MG63 (cell line): ENCODE measurements at regions not wholly inside any gene's neighbourhood (a gene's known extent, or its start where the extent isn't known, plus 50 kb on each side); places are given as distances from the start of the nearest gene placed in this dataset.
A peak's percentile ranks its signal among the peaks of the same experiment; 100 is the strongest.

Source experiments
- DNase-seq: peaks from one replicate; pipeline ENCODE4 v3.0.0-alpha.2; 2020
- H3K27me3 ChIP-seq: fragments of 250-450 bp; sonication (Bioruptor Pico); 2 replicates; pipeline ENCODE4 v1.5.1; 2020; ENCODE audit warnings: mild to moderate bottlenecking, moderate library complexity
- H3K36me3 ChIP-seq: fragments of 250-450 bp; sonication (Bioruptor Pico); 2 replicates; pipeline ENCODE4 v1.5.1; 2020; ENCODE audit warnings: mild to moderate bottlenecking, moderate library complexity
- H3K4me3 ChIP-seq: fragments of 250-450 bp; sonication (Bioruptor Pico); 2 replicates; pipeline ENCODE4 v1.5.1; 2020; ENCODE audit warnings: mild to moderate bottlenecking, moderate library complexity
- H3K9me3 ChIP-seq: fragments of 250-450 bp; sonication (Bioruptor Pico); 2 replicates; pipeline ENCODE4 v1.5.1; 2020; ENCODE audit warnings: mild to moderate bottlenecking, moderate library complexity

DNA sequence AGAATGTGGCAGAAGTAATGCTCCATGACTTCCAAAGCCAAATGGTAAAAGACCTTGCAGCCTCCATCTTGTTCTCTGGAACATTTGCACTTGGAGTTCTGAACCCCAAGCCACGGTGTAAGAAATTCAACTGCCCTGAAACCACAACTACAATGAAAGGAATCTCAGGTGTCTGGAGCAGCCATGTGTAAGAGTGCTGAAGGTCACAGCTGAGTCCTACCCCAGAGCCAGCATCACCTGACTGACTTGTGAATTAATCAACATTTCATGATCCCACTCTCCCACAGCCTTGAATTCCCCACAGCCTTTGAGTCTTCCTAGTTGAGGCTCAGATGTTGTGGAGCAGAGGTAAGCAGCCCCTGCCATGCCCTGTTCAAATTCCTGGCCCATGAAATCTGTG is 192.8 kb upstream of the CAMK1G start:
- DNase-seq: no peak
- H3K27me3 ChIP-seq: no peaks in the 10 kb centered on the region
- H3K4me3 ChIP-seq: no peak overlapping the region
- H3K36me3 ChIP-seq: no peaks in the 10 kb centered on the region
- no peaks in the 10 kb centered on the region for H3K9me3 ChIP-seq

DNA sequence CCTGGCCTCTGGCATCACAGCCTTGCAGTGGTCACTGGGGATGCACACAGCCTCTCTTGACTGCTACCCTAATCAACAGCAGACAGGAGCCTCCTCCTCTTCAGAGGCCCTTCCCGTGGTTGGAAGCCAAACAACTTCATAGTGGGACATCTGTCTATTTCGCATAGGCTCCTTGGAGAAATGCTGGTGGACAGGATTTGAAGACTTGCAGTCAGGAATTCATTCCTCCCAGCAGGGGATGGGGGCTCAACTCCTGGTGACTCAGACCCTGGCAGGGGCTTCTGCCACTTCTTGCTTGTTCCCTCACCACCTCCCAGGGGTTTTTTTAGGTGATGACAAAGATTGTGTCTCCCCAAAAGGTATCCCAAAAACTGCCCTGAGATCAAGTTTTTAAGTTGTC is 191.7 kb upstream of the CAMK1G start:
- peak; percentile 40 for DNase-seq
- Histone ChIP-seq H3K36me3 (no peaks in the 10 kb centered on the region), H3K4me3 (no peak overlapping the region), H3K9me3 (no peaks in the 10 kb centered on the region), H3K27me3 (no peaks in the 10 kb centered on the region)

- Histone ChIP-seq H3K36me3 (no peaks in the 10 kb centered on the region), H3K27me3 (no peaks in the 10 kb centered on the region), H3K4me3 (no peak overlapping the region), H3K9me3 (no peaks in the 10 kb centered on the region)
- DNase-seq: no peak
Observed at GRCh38 chr1:209395169-209395568, 188.3 kb upstream of the CAMK1G start.

GRCh38 chr1:209397371-209397770 is 186.1 kb upstream of the CAMK1G start:
- no peak for DNase-seq
- H3K36me3 ChIP-seq: no peaks in the 10 kb centered on the region
- H3K27me3 ChIP-seq: no peaks in the 10 kb centered on the region
- no peaks in the 10 kb centered on the region for H3K9me3 ChIP-seq
- no peak overlapping the region for H3K4me3 ChIP-seq

GRCh38 chr1:209397910-209398309 is 185.6 kb upstream of the CAMK1G start:
- no peak for DNase-seq
- Histone ChIP-seq H3K9me3 (no peaks in the 10 kb centered on the region), H3K4me3 (no peak overlapping the region)

DNA sequence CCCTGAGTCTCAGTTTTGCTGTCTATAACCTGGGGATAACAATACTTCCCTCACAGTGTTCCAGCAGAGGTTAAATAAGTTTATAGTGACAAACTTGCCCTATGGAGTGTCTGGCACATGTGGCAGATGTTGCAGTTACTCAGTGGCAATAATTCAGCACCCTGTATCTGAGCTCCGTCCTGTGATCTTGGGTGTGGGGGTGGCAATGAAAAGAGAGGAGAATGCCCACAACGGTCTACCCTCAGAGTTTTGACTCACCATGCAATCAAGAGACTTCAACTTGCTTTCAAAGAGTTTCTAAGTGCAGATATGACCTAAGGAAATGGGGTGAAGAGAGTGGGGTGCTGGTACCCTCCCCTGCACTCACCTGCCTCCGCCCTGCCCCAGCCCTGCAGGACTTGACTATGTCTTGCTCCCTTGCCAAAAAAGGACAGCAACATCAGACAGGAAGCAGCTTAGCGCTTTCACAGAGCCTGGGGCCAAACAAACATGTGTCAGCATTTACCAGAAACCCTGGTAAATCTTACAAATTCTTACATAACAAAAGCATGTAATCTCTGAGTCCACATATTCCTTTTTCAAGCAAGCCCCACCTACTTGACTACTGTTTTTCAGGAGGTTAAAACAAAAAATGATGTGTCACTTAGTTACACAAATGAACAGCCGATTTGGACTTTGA is 185.1 kb upstream of the CAMK1G start:
- H3K27me3 ChIP-seq: no peaks in the 10 kb centered on the region

More at GRCh38 chr1:209397910-209398309, 185.6 kb upstream of the CAMK1G start:
- no peaks in the 10 kb centered on the region for H3K36me3 ChIP-seq
- H3K27me3 ChIP-seq: no peaks in the 10 kb centered on the region

GRCh38 chr1:209399800-209400199 is 183.7 kb upstream of the CAMK1G start:
- Histone ChIP-seq H3K4me3 (no peak overlapping the region), H3K36me3 (no peaks in the 10 kb centered on the region), H3K27me3 (no peaks in the 10 kb centered on the region), H3K9me3 (no peaks in the 10 kb centered on the region)
- no peak for DNase-seq

More for the DNA sequence above, 185.1 kb upstream of the CAMK1G start:
- Histone ChIP-seq H3K9me3 (no peaks in the 10 kb centered on the region), H3K4me3 (no peak overlapping the region), H3K36me3 (no peaks in the 10 kb centered on the region)
- DNase-seq: peak; percentile 81

- no peaks in the 10 kb centered on the region for H3K9me3 ChIP-seq
- no peaks in the 10 kb centered on the region for H3K27me3 ChIP-seq
- H3K36me3 ChIP-seq: no peaks in the 10 kb centered on the region
- H3K4me3 ChIP-seq: no peak overlapping the region
- DNase-seq: no peak
Observed at GRCh38 chr1:209400351-209401220, 182.9 kb upstream of the CAMK1G start.

DNA sequence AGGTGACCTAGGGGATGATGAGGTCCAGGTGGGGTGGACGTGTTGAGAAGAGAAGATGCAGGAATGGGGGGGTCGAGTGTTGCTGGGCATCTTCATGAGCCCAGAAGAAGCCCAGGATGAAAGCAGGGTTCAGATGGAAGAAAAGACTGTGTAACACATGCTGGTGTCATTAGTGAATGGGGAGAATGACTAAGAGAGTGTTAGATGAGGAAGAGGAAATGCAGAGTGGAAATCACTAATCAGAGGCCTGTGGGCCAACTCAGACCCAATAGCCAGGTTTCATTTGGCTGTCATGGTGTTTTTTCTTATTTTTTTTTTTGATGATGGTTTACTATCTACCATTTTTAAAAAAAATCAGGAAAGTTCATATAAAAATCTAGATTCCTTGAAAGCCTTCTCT is 180.8 kb upstream of the CAMK1G start:
- no peaks in the 10 kb centered on the region for H3K9me3 ChIP-seq
- no peaks in the 10 kb centered on the region for H3K27me3 ChIP-seq

DNA sequence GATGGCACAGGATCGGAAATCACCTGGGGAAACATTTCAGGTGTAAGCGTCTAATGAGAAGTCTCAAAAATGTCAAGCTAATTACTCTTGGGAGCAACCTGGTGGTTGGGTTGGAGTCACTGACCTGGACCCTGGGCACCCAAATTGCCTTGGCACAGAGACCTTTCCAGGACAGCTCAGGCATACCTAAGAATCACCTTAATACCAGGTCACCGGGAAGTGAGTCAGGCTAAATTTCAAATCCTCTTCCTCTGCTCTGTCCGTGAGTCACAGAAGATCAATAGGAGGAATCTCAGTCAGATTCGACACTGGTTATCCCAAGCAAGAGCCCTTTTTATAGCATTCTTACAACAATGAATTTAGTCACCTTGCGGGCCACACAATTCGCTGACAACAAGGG is 179.6 kb upstream of the CAMK1G start:
- Histone ChIP-seq H3K9me3 (no peaks in the 10 kb centered on the region), H3K4me3 (no peak overlapping the region), H3K36me3 (no peaks in the 10 kb centered on the region), H3K27me3 (no peaks in the 10 kb centered on the region)
- DNase-seq: no peak

More for the DNA sequence above, 180.8 kb upstream of the CAMK1G start:
- DNase-seq: no peak
- no peak overlapping the region for H3K4me3 ChIP-seq
- no peaks in the 10 kb centered on the region for H3K36me3 ChIP-seq

DNA sequence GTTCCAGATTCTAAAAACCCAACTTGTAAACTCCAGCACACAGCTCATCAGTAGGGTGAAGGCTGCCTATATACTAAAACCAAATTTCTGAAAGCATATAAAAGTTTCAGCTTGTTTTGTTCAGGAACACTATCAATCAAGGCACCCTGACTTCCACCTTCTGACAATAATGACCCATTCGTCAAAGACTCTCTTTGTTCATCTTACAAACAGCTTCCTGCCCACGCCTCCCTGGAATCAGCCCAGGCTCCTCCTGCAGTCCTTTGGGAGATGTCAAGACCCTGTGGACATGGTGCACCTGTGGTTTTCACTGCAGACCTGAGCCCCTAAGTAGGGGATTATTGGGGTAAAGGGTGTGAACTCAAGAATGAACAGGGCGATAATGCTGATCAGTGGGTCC is 178.9 kb upstream of the CAMK1G start:
- DNase-seq: no peak
- Histone ChIP-seq H3K36me3 (no peaks in the 10 kb centered on the region), H3K4me3 (no peak overlapping the region), H3K9me3 (no peaks in the 10 kb centered on the region), H3K27me3 (no peaks in the 10 kb centered on the region)

GRCh38 chr1:209405183-209405814 is 178.2 kb upstream of the CAMK1G start:
- no peaks in the 10 kb centered on the region for H3K27me3 ChIP-seq
- no peaks in the 10 kb centered on the region for H3K36me3 ChIP-seq
- no peak overlapping the region for H3K4me3 ChIP-seq
- H3K9me3 ChIP-seq: no peaks in the 10 kb centered on the region
- no peak for DNase-seq

DNA sequence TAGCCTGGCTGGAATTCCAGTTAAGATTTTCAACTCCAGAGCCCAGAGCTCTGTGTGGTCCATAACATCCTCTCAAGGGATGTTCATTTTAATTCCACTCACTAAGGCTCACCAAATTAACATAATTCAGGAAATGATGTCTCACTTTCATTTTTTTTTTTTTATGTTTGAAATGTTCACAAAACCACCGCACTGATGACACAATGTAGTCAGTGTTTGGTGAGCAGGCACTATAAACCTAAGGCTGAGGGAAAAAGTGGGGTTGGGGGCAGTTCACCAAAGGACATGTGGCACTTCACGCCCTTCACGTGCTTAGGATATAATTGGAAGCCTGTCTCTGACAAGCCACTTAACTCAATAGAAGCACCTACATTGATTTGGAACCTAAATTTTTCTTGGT is 177.3 kb upstream of the CAMK1G start:
- Histone ChIP-seq H3K9me3 (no peaks in the 10 kb centered on the region), H3K36me3 (no peaks in the 10 kb centered on the region), H3K4me3 (no peak overlapping the region), H3K27me3 (no peaks in the 10 kb centered on the region)
- no peak for DNase-seq

DNA sequence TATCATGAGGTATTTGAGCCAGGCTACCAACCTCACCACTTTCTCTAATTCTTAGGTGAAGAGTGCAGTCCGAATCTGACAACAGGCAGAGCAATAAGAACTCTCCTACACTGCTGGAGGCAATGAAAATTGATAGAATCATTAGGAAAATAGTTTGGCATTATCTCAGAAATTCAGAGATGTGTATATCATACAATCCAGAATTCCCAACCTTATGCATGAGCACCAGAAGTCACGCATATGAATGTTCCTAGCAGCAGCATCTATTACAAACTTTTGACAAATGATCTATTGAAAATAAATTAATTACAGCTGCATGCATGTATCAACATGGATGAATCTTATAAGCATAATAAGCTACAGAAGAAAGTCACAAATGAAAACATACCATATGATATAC is 176.9 kb upstream of the CAMK1G start:
- Histone ChIP-seq H3K36me3 (no peaks in the 10 kb centered on the region), H3K27me3 (no peaks in the 10 kb centered on the region), H3K4me3 (no peak overlapping the region), H3K9me3 (no peaks in the 10 kb centered on the region)
- no peak for DNase-seq

DNA sequence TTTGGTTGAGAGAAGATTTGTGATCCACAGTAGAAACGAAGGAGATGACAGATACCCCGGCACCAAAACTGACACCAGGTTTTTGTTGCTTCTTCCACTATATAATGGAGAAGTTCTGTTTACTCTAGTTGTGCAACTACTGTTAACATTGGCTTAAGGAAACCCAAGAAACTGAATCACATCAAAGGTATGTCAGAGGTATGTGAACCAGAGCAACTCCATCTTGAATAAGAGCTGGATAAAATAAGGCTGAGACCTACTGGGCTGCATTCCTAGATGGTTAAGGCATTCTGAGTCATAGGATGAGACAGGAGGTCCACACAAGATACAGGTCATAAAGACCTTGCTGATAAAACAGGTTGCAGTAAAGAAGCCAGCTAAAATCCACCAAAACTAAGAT is 173.7 kb upstream of the CAMK1G start:
- peak; percentile 20 for DNase-seq
- Histone ChIP-seq H3K27me3 (no peaks in the 10 kb centered on the region), H3K9me3 (no peaks in the 10 kb centered on the region), H3K4me3 (no peak overlapping the region), H3K36me3 (no peaks in the 10 kb centered on the region)

- Histone ChIP-seq H3K4me3 (no peak overlapping the region), H3K36me3 (no peaks in the 10 kb centered on the region), H3K9me3 (no peaks in the 10 kb centered on the region), H3K27me3 (no peaks in the 10 kb centered on the region)
- no peak for DNase-seq
Observed at GRCh38 chr1:209411491-209411929, 172.0 kb upstream of the CAMK1G start.

DNA sequence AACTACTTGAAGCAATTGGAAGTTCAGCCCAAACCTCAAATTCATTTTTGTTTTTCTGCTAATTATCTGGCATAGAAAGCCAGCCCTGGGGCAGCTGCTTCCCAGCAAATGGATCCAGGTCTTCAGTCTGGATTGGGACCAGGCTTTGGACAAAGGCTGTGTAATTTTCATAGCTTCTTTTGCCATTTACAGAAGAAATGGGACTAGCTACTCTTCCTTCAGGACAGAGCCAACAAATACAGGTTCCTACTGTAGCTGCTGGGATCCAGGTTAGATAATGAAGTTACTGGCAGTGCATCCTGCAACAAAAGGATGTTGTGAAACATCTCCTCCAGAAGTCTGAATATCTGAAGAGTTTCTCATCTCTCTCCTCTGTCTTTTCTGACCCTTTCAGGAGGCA is 171.5 kb upstream of the CAMK1G start:
- H3K4me3 ChIP-seq: no peak overlapping the region
- no peaks in the 10 kb centered on the region for H3K9me3 ChIP-seq
- H3K27me3 ChIP-seq: no peaks in the 10 kb centered on the region
- no peaks in the 10 kb centered on the region for H3K36me3 ChIP-seq
- DNase-seq: no peak
